Panc1 (cell line): ENCODE measurements at regions not wholly inside any gene's neighbourhood (a gene's known extent, or its start where the extent isn't known, plus 50 kb on each side); places are given as distances from the start of the nearest gene placed in this dataset.

Experiments used
- ATAC-seq: fragments of 200-7000 bp; cut with Tn5 transposase; 2 replicates; pipeline ENCODE4 v1.9.1; 2020; ENCODE audit warnings: mild to moderate bottlenecking, moderate library complexity
- BruUV-seq: library from RNA; stranded (reverse); fragments of 400-500 nt; replicated peaks from 2 replicates; lab custom pipeline; 2021; lab: Mats Ljungman, UMichigan
- CTCF ChIA-PET: fragments of 300-600 bp; sonication (Branson Sonifier 250); formaldehyde crosslinking; loops from one replicate; lab custom pipeline; 2022; ENCODE audit warnings: antibody characterized with exemption; lab: Charles Lee
- POLR2A ChIA-PET: fragments of 300-600 bp; sonication (Branson Sonifier 250); formaldehyde crosslinking; loops from one replicate; lab custom pipeline; 2022; ENCODE audit warnings: antibody characterized with exemption; lab: Charles Lee
- DNase-seq: peaks from one replicate; pipeline ENCODE4 v3.0.0-alpha.2; 2010; ENCODE audit warnings: low read depth, low spot score
- H3K27ac ChIP-seq: 2 replicates; pipeline ENCODE4 v1.5.1; 2011; ENCODE audit warnings: mild to moderate bottlenecking, low read length, inconsistent platforms
- H3K27me3 ChIP-seq: fragments of 200-500 bp; sonication (Bioruptor generic); 2 replicates; pipeline ENCODE4 v1.6.0; 2014; ENCODE audit warnings: low read length, inconsistent platforms; ENCODE audit not compliant: control insufficient read depth, insufficient read depth
- H3K36me3 ChIP-seq: fragments of 200-500 bp; sonication (Bioruptor generic); 2 replicates; pipeline ENCODE4 v1.5.1; 2014; ENCODE audit warnings: inconsistent platforms, mild to moderate bottlenecking, low read length, moderate library complexity; ENCODE audit not compliant: control insufficient read depth, insufficient read depth
- H3K4me1 ChIP-seq: 2 replicates; pipeline ENCODE4 v1.5.1; 2011; ENCODE audit warnings: inconsistent platforms, mild to moderate bottlenecking, low read length, moderate library complexity; ENCODE audit not compliant: control insufficient read depth, insufficient read depth
- H3K4me3 ChIP-seq, 2 experiments: 2 replicates each; pipeline ENCODE4 v1.5.1; 2011 to 2012; ENCODE audit warnings: low read depth in 2 of 2, low read length in 2 of 2, mild to moderate bottlenecking in 2 of 2, inconsistent platforms in 1 of 2, moderate library complexity in 1 of 2
- H3K9me3 ChIP-seq: fragments of 200-500 bp; sonication (Bioruptor generic); 2 replicates; pipeline ENCODE4 v1.5.1; 2014; ENCODE audit warnings: low read depth, mild to moderate bottlenecking, inconsistent platforms, low read length, moderate library complexity; ENCODE audit not compliant: control insufficient read depth, insufficient read depth
- CTCF ChIP-seq: fragments of 450-650 bp; IDR thresholded peaks from 2 replicates; pipeline ENCODE4 v1.5.1; 2017; ENCODE audit warnings: mild to moderate bottlenecking
- POLR2AphosphoS5 ChIP-seq: IDR thresholded peaks from 2 replicates; pipeline ENCODE4 v1.6.1; 2012; ENCODE audit warnings: mild to moderate bottlenecking, low read depth, low read length, moderate library complexity
- REST ChIP-seq, 2 experiments: IDR thresholded peaks; 2 replicates each; pipeline ENCODE4 v1.6.1; 2011 to 2012; ENCODE audit warnings: low read depth in 2 of 2, control low read depth in 1 of 2, low read length in 1 of 2, mild to moderate bottlenecking in 1 of 2, moderate library complexity in 1 of 2; ENCODE audit not compliant: insufficient read depth in 1 of 2
- SIN3A ChIP-seq: IDR thresholded peaks from 2 replicates; pipeline ENCODE4 v1.6.1; 2012; ENCODE audit warnings: low read depth, mild to moderate bottlenecking, low read length, moderate library complexity, borderline replicate concordance; ENCODE audit not compliant: insufficient read depth
- TCF7L2 ChIP-seq: IDR thresholded peaks from 2 replicates; pipeline ENCODE4 v1.6.1; 2011; ENCODE audit warnings: mild to moderate bottlenecking, low read depth, low read length, inconsistent platforms
- in situ Hi-C: cut with HindIII; loops from 2 replicates; pipeline ENCODE4 v1.10.0; 2016; ENCODE audit warnings: low sequenced_read_pairs, low pct_unique_long_range_greater_than_20kb
- intact Hi-C: fragments of 100-400 bp; cut with micrococcal nuclease; formaldehyde crosslinking; loops from one replicate; pipeline ENCODE4 v1.10.0; 2022; ENCODE audit not compliant: unreplicated experiment

DNA sequence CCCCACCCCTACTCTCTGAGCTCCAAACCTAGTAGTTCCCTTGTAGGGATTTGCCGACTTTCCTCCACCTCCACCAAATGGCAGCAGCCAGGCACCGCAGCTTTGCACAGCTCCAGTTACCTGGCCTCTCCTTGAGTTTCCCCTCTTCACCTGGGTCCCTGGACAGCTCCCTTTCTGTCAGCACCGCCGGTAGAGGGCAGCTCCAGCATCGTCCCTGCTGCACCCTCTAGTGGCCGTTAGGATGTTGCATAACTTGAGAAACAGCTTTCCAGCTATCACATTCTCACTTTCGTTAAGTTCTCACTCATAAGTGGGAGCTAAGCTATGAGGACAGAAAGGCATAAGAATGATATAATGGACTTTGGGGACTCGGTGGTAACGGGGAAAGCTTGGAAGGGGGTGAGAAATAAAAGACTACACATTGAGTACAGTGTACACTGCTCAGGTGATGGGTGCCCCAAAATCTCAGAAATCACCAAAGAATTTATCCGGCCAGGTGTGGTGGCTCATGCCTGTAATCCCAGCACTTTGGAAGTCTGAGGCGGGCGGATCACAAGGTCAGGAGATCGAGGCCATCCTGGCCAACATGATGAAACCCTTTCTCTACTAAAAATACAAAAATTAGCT lies 60.4 kb upstream of the OLFM4 start:
- intact Hi-C loops (no loop called here), in situ Hi-C loops (no loop called here)
- no peaks in the 10 kb centered on the region; the same call in 1 of the 2 replicates for H3K27me3 ChIP-seq
- H3K9me3 ChIP-seq = no peaks in the 10 kb centered on the region
- ATAC-seq (peak; percentile 93), DNase-seq (peak; percentile 51)
- CTCF ChIA-PET = interaction anchor here (0.6 to 1.2 kb wide), 8 partner anchors 101 to 770 kb away, joined by 3 to 15 read pairs (median 4); no protein-coding TSS in a partner anchor
- POLR2A ChIA-PET = no interaction called here
- H3K4me3 ChIP-seq = no peak overlapping the region
- H3K27ac ChIP-seq = no peak overlapping the region
- no TSS peak for BruUV-seq
- H3K36me3 ChIP-seq = no peaks in the 10 kb centered on the region
- 0 out of 2 replicates have a peak, but pooled peaks have one; percentile 31 for TF ChIP-seq TCF7L2
- peak; percentile 92 to 96 for TF ChIP-seq REST (IDR thresholded peaks at IDR 0.05; ENCODE audit: insufficient read depth in 1 of 2, low read depth in 2 of 2, low read length in 1 of 2)
- no peak for TF ChIP-seq POLR2AphosphoS5
- TF ChIP-seq CTCF = peak; percentile 94
- TF ChIP-seq SIN3A = no peak
- no peaks in the 10 kb centered on the region for H3K4me1 ChIP-seq

GRCh38 chr13:52961987-52962386 lies 66.6 kb upstream of the OLFM4 start:
- POLR2A ChIA-PET = no interaction called here
- no peaks in the 10 kb centered on the region for H3K9me3 ChIP-seq
- in situ Hi-C loops (no loop called here), intact Hi-C loops (no loop called here)
- DNase-seq (no peak), ATAC-seq (no peak)
- no peaks in the 10 kb centered on the region for H3K4me1 ChIP-seq
- CTCF ChIA-PET = no interaction called here
- no peak overlapping the region for H3K27ac ChIP-seq
- no peaks in the 10 kb centered on the region for H3K36me3 ChIP-seq
- H3K4me3 ChIP-seq = no peak overlapping the region
- H3K27me3 ChIP-seq = no peaks in the 10 kb centered on the region
- BruUV-seq = no TSS peak
- TF ChIP-seq TCF7L2 (no peak), REST (IDR thresholded peaks at IDR 0.05; ENCODE audit: insufficient read depth in 1 of 2, low read depth in 2 of 2, low read length in 1 of 2) (no peak), SIN3A (no peak), CTCF (no peak), POLR2AphosphoS5 (no peak)
